ENCODE measurements at regions not wholly inside any gene's neighbourhood (a gene's known extent, or its start where the extent isn't known, plus 50 kb on each side); places are given as distances from the start of the nearest gene placed in this dataset.

GRCh38 chr12:67085699-67086098 is 183.5 kb upstream of the CAND1 start:
- FAIRE-seq = no peak

GRCh38 chr12:67086116-67086515 is 183.0 kb upstream of the CAND1 start:
- H3K9me1 ChIP-seq (ENCODE audit: control insufficient read depth, extremely low read depth, insufficient read depth, low read length) = no peaks in the 10 kb centered on the region
- H3K36me3 ChIP-seq (ENCODE audit: control insufficient read depth in 2 of 2, extremely low read depth in 1 of 2, insufficient read depth in 2 of 2, low read length in 2 of 2) = no peaks in the 10 kb centered on the region
- H3K4me3 ChIP-seq (ENCODE audit: control insufficient read depth in 2 of 3, extremely low read depth in 1 of 3, insufficient read depth in 2 of 3, low read depth in 1 of 3, low read length in 3 of 3) = no peak overlapping the region
- no peaks in the 10 kb centered on the region for H3K27me3 ChIP-seq (ENCODE audit: control insufficient read depth, extremely low read depth, insufficient read depth, low read length)
- TF ChIP-seq EZH2 (IDR thresholded peaks at IDR 0.05; ENCODE audit: low read length) (no peak), CTCF (optimal IDR thresholded peaks at IDR 0.05 in 1 of 3, IDR thresholded peaks at IDR 0.05 in 1 of 3, conservative IDR thresholded peaks at IDR 0.05 in 1 of 3; ENCODE audit: extremely low read depth in 1 of 3, insufficient read depth in 2 of 3, low read length in 3 of 3) (no peak)
- no peak overlapping the region for H2AFZ ChIP-seq (ENCODE audit: control insufficient read depth, low read length)
- DNase-seq (ENCODE audit: low read depth, low spot score) (no peak), FAIRE-seq (no peak)
- no peak overlapping the region for H3K27ac ChIP-seq (ENCODE audit: control insufficient read depth, insufficient read depth, low read length)
- H3K9me3 ChIP-seq (ENCODE audit: control insufficient read depth, low read depth, low read length) = no peaks in the 10 kb centered on the region
- H3K4me1 ChIP-seq (ENCODE audit: control insufficient read depth, extremely low read depth, insufficient read depth, low read length) = peaks cover 23% of the 10 kb centered on the region
- H4K20me1 ChIP-seq (ENCODE audit: control insufficient read depth, extremely low read depth, insufficient read depth, low read length) = no peaks in the 10 kb centered on the region
- H3K4me2 ChIP-seq (ENCODE audit: control insufficient read depth, extremely low read depth, insufficient read depth, low read depth, low read length) = no peak overlapping the region
- H3K79me2 ChIP-seq (ENCODE audit: control insufficient read depth, insufficient read depth, low read length) = no peaks in the 10 kb centered on the region
- H3K9ac ChIP-seq (ENCODE audit: control insufficient read depth, extremely low read depth, insufficient read depth, low read length) = no peak overlapping the region
- dilution Hi-C loops (cut with MboI; ENCODE audit: extremely low pct_ligation_motif_present, low sequenced_read_pairs) = no loop called here

More at GRCh38 chr12:67085699-67086098, 183.5 kb upstream of the CAND1 start:
- no peak overlapping the region for H3K4me2 ChIP-seq (ENCODE audit: control insufficient read depth, extremely low read depth, insufficient read depth, low read depth, low read length)
- H3K27me3 ChIP-seq (ENCODE audit: control insufficient read depth, extremely low read depth, insufficient read depth, low read length) = no peaks in the 10 kb centered on the region
- DNase-seq (ENCODE audit: low read depth, low spot score) = no peak
- no peaks in the 10 kb centered on the region for H3K79me2 ChIP-seq (ENCODE audit: control insufficient read depth, insufficient read depth, low read length)
- no peak overlapping the region for H3K9ac ChIP-seq (ENCODE audit: control insufficient read depth, extremely low read depth, insufficient read depth, low read length)
- TF ChIP-seq CTCF (optimal IDR thresholded peaks at IDR 0.05 in 1 of 3, IDR thresholded peaks at IDR 0.05 in 1 of 3, conservative IDR thresholded peaks at IDR 0.05 in 1 of 3; ENCODE audit: extremely low read depth in 1 of 3, insufficient read depth in 2 of 3, low read length in 3 of 3) (no peak), EZH2 (IDR thresholded peaks at IDR 0.05; ENCODE audit: low read length) (no peak)
- H3K36me3 ChIP-seq (ENCODE audit: control insufficient read depth in 2 of 2, extremely low read depth in 1 of 2, insufficient read depth in 2 of 2, low read length in 2 of 2) = no peaks in the 10 kb centered on the region
- H3K27ac ChIP-seq (ENCODE audit: control insufficient read depth, insufficient read depth, low read length) = no peak overlapping the region
- H2AFZ ChIP-seq (ENCODE audit: control insufficient read depth, low read length) = no peak overlapping the region
- dilution Hi-C loops (cut with MboI; ENCODE audit: extremely low pct_ligation_motif_present, low sequenced_read_pairs) = no loop called here
- no peaks in the 10 kb centered on the region for H3K9me3 ChIP-seq (ENCODE audit: control insufficient read depth, low read depth, low read length)
- no peak overlapping the region for H3K4me3 ChIP-seq (ENCODE audit: control insufficient read depth in 2 of 3, extremely low read depth in 1 of 3, insufficient read depth in 2 of 3, low read depth in 1 of 3, low read length in 3 of 3)
- H4K20me1 ChIP-seq (ENCODE audit: control insufficient read depth, extremely low read depth, insufficient read depth, low read length) = no peaks in the 10 kb centered on the region
- peaks cover 19% of the 10 kb centered on the region for H3K4me1 ChIP-seq (ENCODE audit: control insufficient read depth, extremely low read depth, insufficient read depth, low read length)
- no peaks in the 10 kb centered on the region for H3K9me1 ChIP-seq (ENCODE audit: control insufficient read depth, extremely low read depth, insufficient read depth, low read length)

All from keratinocyte (primary cell).